AML-193 (cell line): ENCODE measurements at regions not wholly inside any gene's neighbourhood (a gene's known extent, or its start where the extent isn't known, plus 50 kb on each side); places are given as distances from the start of the nearest gene placed in this dataset.

Source experiments
- DNase-seq, 2 experiments: peaks; one replicate each; lab custom pipeline; 2025; lab: John Stamatoyannopoulos, UW

GRCh38 chr3:24641628-24642027, 147.0 kb upstream of the THRB start:
- DNase-seq = no peak

GRCh38 chr3:24645047-24645446, 150.4 kb upstream of the THRB start:
- no peak for DNase-seq

DNA sequence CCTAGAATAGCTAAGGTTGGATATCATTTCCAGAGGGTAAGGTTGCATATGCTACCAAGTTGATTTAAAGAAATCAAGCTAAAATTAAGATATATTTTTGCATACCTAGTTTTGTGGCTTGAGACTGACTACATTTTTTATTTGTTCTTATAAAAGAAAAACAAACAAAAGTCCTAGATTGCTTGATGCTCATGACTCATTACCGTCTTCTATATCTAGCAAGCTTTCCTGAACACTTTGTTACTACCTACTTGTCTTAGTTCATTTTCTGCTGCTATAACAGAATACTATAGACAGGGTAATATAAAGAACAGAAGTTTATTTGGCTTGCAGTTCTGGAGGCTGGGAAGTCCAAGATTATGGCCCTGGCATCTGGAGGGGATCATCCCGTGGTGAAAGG, 152.1 kb upstream of the THRB start:
- DNase-seq = no peak

- DNase-seq = no peak
These were observed 153.4 kb upstream of the THRB start for GRCh38 chr3:24648063-24648462.

DNA sequence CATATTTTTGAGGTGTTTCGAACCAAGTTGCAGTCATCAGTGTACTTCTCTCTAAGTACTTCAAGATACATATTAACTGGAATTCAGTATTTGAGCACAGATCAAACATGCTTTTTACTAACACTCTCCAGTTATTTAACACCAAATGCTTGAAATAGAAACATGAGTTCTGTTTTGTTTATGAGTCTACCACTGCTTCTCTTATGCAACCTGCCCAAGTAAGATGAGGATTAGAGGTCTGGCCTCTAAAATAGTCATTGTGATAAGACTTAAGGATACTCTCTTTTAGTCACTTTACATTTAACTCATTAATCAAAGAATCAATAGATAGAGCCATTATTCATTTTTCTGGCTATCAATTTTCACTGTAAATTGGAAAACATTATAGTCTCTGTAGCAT, 156.2 kb upstream of the THRB start:
- DNase-seq = no peak

GRCh38 chr3:24657870-24658510, 163.3 kb upstream of the THRB start:
- no peak for DNase-seq

DNA sequence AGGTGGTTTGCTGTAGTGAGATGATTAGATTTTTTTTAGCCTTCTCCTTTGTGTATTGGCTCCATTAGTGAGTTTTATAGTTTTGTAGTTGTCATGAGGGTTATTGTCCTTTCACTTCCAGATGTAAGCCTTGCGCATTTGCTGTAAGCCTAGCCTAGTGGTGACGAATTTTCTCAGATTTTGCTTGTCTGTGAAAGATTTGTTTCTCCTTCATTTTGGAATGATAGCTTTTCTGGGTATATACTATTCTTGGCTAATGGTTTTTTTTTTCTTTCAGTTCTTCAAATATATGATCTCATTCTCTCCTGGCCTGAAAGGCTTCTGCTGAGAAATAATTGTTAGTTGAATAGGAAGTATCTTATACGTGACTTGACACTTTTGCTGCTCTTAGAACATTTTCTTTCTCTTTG, 166.5 kb upstream of the THRB start:
- no peak for DNase-seq

DNA sequence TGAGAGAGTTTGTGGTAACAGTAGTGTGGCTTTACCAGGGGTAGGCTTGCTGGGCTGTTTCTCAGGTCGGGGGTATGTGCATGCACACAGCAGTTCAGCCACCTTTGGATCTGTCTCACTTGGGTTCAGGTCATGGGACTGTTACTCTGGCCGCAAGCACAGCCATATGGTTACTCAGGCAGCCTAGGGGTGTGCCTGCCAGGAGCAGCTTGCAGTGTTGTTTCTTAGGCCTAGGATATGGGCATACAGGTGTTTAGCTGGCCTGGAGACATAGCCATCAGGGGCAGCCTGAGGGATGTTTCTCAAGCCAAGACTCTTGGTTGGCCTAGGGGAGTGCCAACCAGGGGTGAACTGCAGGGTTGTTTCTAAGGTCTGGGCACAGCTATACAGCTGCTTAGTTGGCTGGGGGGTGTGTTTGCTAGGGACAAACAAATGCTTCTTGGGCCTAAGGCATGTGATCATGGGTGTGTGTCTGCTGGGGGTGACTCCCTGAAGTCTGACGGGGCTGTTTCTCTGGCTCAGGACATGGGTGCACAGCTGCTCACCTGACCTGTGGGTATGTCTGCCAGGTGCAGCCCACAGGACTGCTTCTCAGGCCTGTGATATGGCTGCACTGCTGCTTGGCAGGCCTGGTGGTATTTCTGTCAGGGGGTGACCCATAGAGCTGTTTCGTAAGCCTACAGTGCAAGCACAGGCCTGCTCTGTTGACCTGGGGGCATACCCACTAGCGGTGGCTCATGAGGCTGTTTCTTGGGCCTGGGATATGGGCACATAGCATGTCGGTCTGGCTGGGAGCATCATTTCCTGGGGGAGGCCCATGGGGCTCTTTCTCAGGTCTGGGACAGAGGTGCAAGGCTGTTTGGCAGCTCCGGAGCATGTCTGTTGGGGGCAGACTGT, 168.0 kb upstream of the THRB start:
- DNase-seq = no peak

DNA sequence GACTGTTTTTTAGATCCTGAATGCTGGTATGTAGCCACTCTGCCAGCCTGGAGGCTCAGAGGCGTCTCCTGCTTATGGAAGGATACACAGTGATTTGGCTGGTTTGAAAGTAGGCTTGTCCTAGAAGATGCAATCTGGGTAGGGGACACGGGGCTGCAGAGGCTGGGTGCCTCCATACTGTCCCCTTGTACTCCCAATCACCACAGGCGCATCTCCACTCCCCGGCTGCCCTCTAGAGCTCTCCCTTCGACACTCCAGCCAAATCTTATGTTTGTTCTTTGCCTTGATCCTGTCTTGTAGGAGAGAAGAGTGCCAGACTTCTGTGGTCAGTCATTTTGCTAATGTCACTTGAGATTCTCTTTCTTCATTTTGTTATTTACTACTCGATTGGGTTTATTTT, 168.8 kb upstream of the THRB start:
- no peak for DNase-seq

GRCh38 chr3:24668039-24668438, 173.4 kb upstream of the THRB start:
- DNase-seq = no peak

GRCh38 chr3:24670871-24671270, 176.2 kb upstream of the THRB start:
- no peak for DNase-seq

GRCh38 chr3:24673596-24673995, 178.9 kb upstream of the THRB start:
- DNase-seq = no peak

GRCh38 chr3:24674261-24674660, 179.6 kb upstream of the THRB start:
- no peak for DNase-seq

DNA sequence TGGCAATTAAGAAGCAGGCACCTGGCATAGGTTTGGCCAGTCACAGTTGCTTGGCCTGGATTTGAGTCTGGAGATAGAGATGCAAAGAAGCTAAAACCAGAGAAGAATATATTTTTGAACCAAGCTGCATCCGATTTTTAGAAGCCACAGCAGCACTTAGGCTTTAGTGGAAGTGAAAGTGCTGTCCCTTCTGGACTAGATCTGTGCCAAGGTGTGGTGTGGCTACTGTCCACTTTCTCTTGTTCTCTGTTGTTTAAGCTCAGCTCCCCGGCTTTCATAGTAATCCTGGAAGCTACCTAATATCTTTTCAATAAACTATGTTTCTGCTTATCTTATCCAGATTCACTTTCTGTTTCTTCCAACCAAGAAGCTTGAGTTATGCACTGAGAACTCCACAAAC, 183.4 kb upstream of the THRB start:
- DNase-seq = no peak

DNA sequence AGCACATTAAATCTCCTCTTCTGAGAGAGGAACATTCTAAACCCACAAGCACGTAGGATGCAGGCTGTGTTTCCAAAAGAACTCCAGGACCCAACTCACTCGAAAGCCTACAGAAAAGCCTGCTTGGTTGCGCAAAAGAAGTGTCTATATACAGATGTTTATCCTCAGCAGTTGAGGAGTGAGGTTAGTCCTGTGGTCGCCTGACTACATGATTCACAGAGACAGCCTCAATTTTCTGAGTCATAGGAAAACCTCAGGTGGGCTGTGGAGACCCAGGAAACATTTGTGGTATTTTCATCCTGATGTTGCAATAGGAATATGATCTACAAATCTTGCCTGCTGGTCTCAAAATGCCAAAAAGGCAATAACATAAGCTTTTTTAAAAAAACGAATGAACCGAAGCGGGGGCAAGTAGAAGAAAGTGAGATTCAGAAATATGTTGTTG, 183.8 kb upstream of the THRB start:
- peak; percentile 12 to 47 for DNase-seq

- no peak for DNase-seq
These were observed 184.8 kb upstream of the THRB start for GRCh38 chr3:24679429-24679828.

DNA sequence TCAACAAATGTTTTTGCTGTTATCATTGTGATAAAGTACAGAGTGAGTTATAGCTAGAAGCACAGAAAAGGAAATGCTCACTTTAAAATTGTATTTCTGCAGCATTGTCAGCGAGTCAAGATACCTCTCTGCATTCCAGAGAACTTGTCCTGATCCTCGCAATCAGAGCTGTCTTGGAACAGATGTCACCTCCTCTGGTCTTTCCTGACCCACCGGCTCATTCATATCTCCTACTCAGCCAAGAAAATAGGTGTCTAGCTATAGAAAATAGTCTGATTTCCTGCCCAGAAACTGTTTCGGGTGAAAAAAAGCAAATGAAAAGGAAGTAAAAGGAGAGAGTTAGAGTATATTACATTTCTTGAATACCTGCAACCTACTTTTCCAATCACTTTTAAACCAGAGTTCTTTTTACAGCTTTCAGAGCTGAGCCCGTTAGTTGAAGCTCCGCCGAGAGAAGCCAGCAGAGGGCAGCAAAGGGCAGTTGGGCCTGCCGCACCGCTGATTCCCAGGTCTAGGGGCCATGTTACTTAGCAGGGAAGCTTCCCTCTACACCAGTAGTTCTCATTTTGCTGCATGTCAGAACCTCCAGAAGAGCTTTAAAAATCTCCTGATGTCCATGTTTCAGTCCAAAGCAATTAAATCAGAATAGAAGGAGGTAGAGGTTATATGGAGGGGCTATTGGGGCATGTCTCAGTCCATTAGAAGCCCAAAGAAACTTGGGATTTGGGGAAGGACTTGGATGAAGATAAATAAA, 185.7 kb upstream of the THRB start:
- DNase-seq = peak; percentile 22 to 37

DNA sequence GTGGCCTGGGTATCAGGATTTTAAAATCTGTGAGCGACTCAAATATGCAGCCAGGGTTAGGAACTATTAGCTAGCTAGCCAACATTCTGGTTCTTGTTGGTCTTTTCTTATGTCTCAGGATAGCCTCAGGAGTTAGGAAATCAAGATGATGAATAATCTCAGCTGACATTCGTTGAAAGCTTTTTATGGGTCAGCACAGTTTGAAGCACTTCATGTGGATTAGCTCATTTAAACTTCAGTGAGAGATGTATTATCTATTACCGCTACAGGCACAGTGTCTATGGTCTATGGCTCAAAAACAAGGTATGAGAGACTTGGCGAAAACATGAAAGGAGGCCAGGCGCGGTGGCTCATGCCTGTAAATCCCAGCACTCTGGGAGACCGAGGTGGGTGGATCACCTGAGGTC, 187.5 kb upstream of the THRB start:
- no peak for DNase-seq

- no peak for DNase-seq
These were observed 188.4 kb upstream of the THRB start for GRCh38 chr3:24683090-24683489.

- DNase-seq = peak; percentile 4 to 14
These were observed 189.2 kb upstream of the THRB start for GRCh38 chr3:24683633-24684384.

DNA sequence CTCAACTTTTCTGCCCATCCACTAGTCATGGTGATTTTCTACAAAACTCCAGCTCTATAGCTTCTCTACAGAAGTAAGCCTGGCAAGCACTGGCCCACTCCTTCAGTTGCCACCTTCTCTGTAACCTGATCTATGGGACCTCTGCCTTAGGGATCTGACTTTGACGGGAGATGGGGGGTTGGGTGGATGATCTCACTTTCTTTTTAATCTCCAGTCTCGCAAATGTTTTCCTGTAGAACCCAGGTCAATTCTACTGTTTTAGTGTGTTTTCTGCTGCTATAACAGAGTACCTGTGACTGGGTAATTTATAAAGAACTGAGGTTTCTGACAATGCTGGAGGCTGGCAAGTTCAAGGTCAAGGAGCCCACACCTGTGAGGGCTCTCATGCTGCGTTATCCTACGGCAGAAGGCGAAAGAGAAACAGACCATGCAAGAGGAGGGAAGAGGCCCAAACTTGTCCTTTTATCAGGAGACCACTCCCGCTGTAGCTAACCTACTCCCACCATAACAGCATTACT, 189.9 kb upstream of the THRB start:
- DNase-seq = no peak

GRCh38 chr3:24686808-24687207, 192.2 kb upstream of the THRB start:
- DNase-seq = peak in 1 of 2 experiments; percentile 6
